Left ventricle myocardium inferior (tissue), 1 donor: ENCODE measurements at regions not wholly inside any gene's neighbourhood (a gene's known extent, or its start where the extent isn't known, plus 50 kb on each side); places are given as distances from the start of the nearest gene placed in this dataset.

Source experiments
- DNase-seq: peaks from one replicate; pipeline ENCODE4 v3.0.0-alpha.2; 2020
- H3K27ac ChIP-seq: fragments of 200-600 bp; replicated peaks from 2 replicates; pipeline ENCODE4 v1.8.0; 2021
- H3K27me3 ChIP-seq: fragments of 200-600 bp; 2 replicates; pipeline ENCODE4 v1.8.0; 2021; ENCODE audit warnings: low read depth
- H3K36me3 ChIP-seq: fragments of 200-600 bp; 2 replicates; pipeline ENCODE4 v1.8.0; 2021
- H3K4me1 ChIP-seq: fragments of 200-600 bp; 2 replicates; pipeline ENCODE4 v1.8.0; 2021
- H3K4me3 ChIP-seq: fragments of 200-600 bp; 2 replicates; pipeline ENCODE4 v1.8.0; 2021; ENCODE audit warnings: mild to moderate bottlenecking, moderate library complexity
- H3K9me3 ChIP-seq: fragments of 200-600 bp; replicated peaks from 2 replicates; pipeline ENCODE4 v1.8.0; 2021
- CTCF ChIP-seq: fragments of 200-600 bp; IDR thresholded peaks from 2 replicates; pipeline ENCODE4 v1.8.0; 2021; ENCODE audit warnings: antibody characterized with exemption, mild to moderate bottlenecking, borderline replicate concordance
- intact Hi-C: fragments of 100-400 bp; cut with micrococcal nuclease; formaldehyde crosslinking; loops from one replicate; pipeline ENCODE4 v1.11.0; 2022
- donor health status: DM: no; HTN: yes; CAD: no; lungs with severe emphysema.

DNA sequence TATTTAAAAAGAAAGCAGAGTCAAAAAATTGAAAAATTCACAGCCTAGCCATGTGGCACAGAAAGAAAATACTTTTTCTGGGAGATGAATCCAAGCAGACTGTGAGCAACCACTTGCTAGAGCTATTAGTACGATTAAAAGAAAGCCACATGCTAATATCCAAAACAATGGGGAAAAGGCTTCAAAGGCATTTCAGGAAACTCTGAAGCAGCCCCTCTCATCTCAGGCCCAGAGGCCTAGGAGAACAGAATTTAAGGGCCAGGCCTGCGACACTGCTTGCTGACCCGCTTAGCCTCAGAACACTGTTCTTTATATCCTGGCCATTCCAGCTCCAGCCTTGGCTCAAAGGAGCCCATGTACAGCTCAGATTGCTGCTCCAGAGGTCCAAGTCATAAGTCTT, 1257.0 kb upstream of the CDH18 start:
- Histone ChIP-seq H3K4me3 (no peak overlapping the region), H3K27me3 (no peaks in the 10 kb centered on the region), H3K9me3 (peaks cover 1% of the 10 kb centered on the region), H3K4me1 (no peaks in the 10 kb centered on the region), H3K27ac (no peak overlapping the region), H3K36me3 (no peaks in the 10 kb centered on the region)
- TF ChIP-seq CTCF, result no peak
- intact Hi-C loops, result no loop called here
- no peak for DNase-seq

DNA sequence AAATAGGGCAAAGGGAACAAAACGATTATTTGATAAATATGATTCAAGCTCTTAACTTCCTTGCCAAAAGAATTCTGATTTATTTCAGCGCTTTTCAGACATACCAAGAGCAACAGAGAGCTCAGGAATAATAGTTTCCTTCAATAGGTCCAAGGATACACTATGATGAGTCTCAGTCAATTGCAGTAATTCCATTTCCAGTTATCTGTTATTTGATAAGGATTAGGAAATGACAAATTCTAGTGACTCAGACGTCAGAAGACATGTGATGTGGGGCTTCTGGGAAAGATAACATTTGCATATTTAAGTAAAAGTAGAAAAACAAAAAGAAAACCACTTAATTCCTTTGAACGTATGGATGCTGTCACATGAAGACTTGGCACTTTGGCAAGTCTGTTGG, 1250.8 kb upstream of the CDH18 start:
- Histone ChIP-seq H3K4me1 (peaks cover 7% of the 10 kb centered on the region), H3K4me3 (no peak overlapping the region), H3K9me3 (no peaks in the 10 kb centered on the region), H3K36me3 (no peaks in the 10 kb centered on the region), H3K27me3 (no peaks in the 10 kb centered on the region), H3K27ac (no peak overlapping the region)
- DNase-seq, result no peak
- TF ChIP-seq CTCF, result no peak
- intact Hi-C loops, result no loop called here

DNA sequence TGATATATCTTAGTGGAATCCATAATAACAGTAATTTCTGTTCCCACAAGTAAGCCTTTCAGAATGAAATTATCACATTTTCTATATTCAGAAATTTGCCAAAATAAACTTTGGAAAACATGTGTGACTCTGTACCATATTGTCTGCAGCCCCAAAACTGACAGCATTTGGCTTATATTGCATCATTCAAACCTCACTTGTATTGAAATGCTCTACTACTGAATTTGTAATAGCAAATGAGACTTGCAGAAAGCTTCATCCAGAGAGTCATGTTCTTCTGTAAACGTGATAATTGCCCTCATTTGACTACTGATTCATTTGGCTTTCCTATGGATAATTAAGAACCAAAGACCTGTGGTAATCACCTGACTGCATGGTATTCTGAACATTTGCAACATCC, 1249.5 kb upstream of the CDH18 start:
- Histone ChIP-seq H3K4me1 (peaks cover 7% of the 10 kb centered on the region), H3K27ac (peak overlapping the region; percentile 23), H3K4me3 (no peak overlapping the region), H3K9me3 (no peaks in the 10 kb centered on the region), H3K27me3 (no peaks in the 10 kb centered on the region), H3K36me3 (no peaks in the 10 kb centered on the region)
- TF ChIP-seq CTCF, result no peak
- no peak for DNase-seq
- intact Hi-C loops, result no loop called here

DNA sequence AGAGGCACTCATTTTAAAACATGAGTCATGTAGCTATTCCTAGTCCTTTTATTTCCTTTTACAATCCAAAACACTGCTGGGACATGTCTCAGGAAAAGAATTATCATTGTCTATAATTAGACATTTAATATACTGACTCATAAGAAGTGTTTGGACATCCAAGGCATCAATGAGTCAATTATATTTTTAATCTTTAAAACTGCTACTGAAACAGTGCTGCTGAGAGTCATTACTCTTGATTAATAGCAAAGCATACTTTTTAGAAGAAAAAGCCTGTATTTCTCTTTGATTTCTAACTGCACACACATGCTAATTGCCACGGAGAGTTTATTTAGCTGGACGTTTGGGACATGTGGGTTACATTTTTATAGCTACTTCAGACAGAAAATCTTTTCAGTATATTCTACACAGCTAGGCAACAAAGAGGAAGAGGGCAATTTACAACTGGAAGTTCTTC, 1249.0 kb upstream of the CDH18 start:
- Histone ChIP-seq H3K4me1 (peaks cover 7% of the 10 kb centered on the region), H3K36me3 (no peaks in the 10 kb centered on the region), H3K9me3 (peaks cover 4% of the 10 kb centered on the region), H3K27me3 (no peaks in the 10 kb centered on the region), H3K27ac (peak overlapping the region; percentile 23), H3K4me3 (no peak overlapping the region)
- intact Hi-C loops, result no loop called here
- no peak for TF ChIP-seq CTCF
- DNase-seq, result no peak

DNA sequence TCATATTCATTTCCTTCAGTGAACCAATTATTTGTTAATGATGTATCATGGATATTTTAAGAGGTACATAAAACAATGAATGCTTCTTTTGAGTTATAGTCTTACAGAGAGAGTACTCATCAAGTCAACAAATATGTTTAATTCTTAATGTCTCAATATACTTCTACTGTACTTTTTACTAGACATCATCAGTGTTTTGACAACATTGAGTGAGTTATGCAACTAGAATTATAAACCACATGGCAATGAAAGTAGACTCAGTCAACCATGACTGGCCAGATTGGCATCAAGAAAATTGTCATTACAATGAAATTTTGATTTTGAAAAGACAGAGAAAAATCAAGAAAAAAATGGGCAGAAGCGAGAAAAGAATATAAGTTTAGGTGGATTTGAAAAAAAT, 1248.1 kb upstream of the CDH18 start:
- Histone ChIP-seq H3K36me3 (no peaks in the 10 kb centered on the region), H3K27ac (no peak overlapping the region), H3K4me3 (no peak overlapping the region), H3K27me3 (no peaks in the 10 kb centered on the region), H3K9me3 (peaks cover 6% of the 10 kb centered on the region), H3K4me1 (peaks cover 7% of the 10 kb centered on the region)
- no peak for TF ChIP-seq CTCF
- intact Hi-C loops, result no loop called here
- no peak for DNase-seq
